ENCODE measurements at regions not wholly inside any gene's neighbourhood (a gene's known extent, or its start where the extent isn't known, plus 50 kb on each side); places are given as distances from the start of the nearest gene placed in this dataset.

GRCh38 chr4:184575306-184575705 lies 73.9 kb downstream of the CASP3 start:
- no peak for DNase-seq (ENCODE audit: low read depth)

GRCh38 chr4:184574861-184575260 lies 74.4 kb downstream of the CASP3 start:
- no peak for DNase-seq (ENCODE audit: low read depth)

GRCh38 chr4:184573701-184574100 lies 75.5 kb downstream of the CASP3 start:
- DNase-seq (ENCODE audit: low read depth) = no peak

- DNase-seq (ENCODE audit: low read depth) = no peak
Measured at GRCh38 chr4:184568770-184569169, 80.5 kb downstream of the CASP3 start.

- no peak for DNase-seq (ENCODE audit: low read depth)
Measured at GRCh38 chr4:184563621-184564020, 85.6 kb downstream of the CASP3 start.

GRCh38 chr4:184558996-184559395 lies 84.6 kb upstream of the IRF2 start:
- DNase-seq (ENCODE audit: low read depth) = no peak

GRCh38 chr4:184553891-184554290 lies 79.5 kb upstream of the IRF2 start:
- no peak for DNase-seq (ENCODE audit: low read depth)

GRCh38 chr4:184550476-184550875 lies 76.1 kb upstream of the IRF2 start:
- no peak for DNase-seq (ENCODE audit: low read depth)

GRCh38 chr4:184548648-184549341 lies 74.4 kb upstream of the IRF2 start:
- DNase-seq (ENCODE audit: low read depth) = no peak

- no peak for DNase-seq (ENCODE audit: low read depth)
Measured at GRCh38 chr4:184548316-184548647, 73.9 kb upstream of the IRF2 start.

- DNase-seq (ENCODE audit: low read depth) = no peak
Measured at GRCh38 chr4:184544788-184545409, 70.5 kb upstream of the IRF2 start.

GRCh38 chr4:184541907-184542306 lies 67.6 kb upstream of the IRF2 start:
- no peak for DNase-seq (ENCODE audit: low read depth)

- DNase-seq (ENCODE audit: low read depth) = no peak
Measured at GRCh38 chr4:184540307-184540706, 66.0 kb upstream of the IRF2 start.

GRCh38 chr4:184538023-184538599 lies 63.8 kb upstream of the IRF2 start:
- DNase-seq (ENCODE audit: low read depth) = peak; percentile 58

- DNase-seq (ENCODE audit: low read depth) = peak; percentile 66
Measured at GRCh38 chr4:184537269-184538022, 63.1 kb upstream of the IRF2 start.

GRCh38 chr4:184536881-184537248 lies 62.5 kb upstream of the IRF2 start:
- DNase-seq (ENCODE audit: low read depth) = no peak

- no peak for DNase-seq (ENCODE audit: low read depth)
Measured at GRCh38 chr4:184536065-184536880, 61.9 kb upstream of the IRF2 start.

- no peak for DNase-seq (ENCODE audit: low read depth)
Measured at GRCh38 chr4:184534511-184535391, 60.4 kb upstream of the IRF2 start.

GRCh38 chr4:184533908-184534307 lies 59.6 kb upstream of the IRF2 start:
- no peak for DNase-seq (ENCODE audit: low read depth)

- no peak for DNase-seq (ENCODE audit: low read depth)
Measured at GRCh38 chr4:184531008-184531407, 56.7 kb upstream of the IRF2 start.

- no peak for DNase-seq (ENCODE audit: low read depth)
Measured at GRCh38 chr4:184529283-184529682, 54.9 kb upstream of the IRF2 start.

Measured in HS-27A (cell line).